Hypothalamus (tissue), 51 donors: ENCODE measurements at regions not wholly inside any gene's neighbourhood (a gene's known extent, or its start where the extent isn't known, plus 50 kb on each side); places are given as distances from the start of the nearest gene placed in this dataset.

Source experiments
- DNase-seq, 51 donors: peaks; one replicate each; lab custom pipeline; 2025; lab: John Stamatoyannopoulos, UW

DNA sequence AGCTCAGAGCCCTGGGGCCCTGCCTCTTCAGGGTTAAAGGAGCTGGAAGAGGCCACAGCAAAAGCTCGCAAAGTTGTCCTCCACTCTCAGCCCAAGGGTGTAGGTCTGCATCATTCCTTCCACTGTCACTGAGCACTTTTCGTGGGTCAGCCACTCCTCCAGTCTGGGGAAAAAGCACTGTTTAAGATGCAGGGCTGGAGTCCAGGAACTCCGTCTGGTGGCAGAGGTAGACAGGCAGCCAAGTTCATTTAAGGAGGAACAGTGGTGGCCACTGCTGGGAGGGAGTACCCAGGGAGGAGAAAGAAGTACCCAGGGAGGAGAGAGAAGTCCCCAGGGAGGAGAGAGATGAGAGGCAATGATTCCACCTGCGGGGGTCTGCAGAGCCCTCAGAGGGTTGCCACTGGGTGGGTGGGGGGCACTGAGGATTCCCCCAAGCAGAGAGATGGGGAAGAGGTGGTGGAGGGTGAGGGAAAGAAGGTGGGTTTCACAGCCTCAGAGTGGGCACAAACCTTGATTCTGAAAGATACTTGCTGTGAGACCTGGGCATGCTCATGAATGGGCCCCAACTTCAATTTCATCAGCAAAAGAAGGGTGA is 70.0 kb upstream of the B3GAT1 start:
- DNase-seq: peak in 2 of 51 donors; percentile 7 to 8

DNA sequence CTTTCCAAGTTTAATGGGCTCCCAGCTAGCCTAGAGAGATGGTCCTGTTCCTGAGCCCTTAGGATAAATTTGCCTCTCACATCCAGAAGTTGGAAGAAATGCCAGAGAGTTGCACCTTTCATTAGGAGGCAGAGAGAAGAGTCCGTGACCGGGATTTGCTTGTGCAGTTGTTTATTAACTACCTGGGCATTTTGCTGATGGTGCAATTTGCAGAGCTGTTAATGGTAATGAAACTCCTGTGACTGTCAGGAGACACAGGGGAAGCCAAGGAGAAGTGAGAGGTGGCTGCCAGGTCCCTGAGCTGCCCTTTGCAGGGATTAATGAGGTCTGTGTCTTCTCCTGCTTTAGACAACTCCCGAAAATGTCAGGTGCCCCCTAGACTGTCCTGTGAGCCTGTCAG is 69.1 kb upstream of the B3GAT1 start:
- no peak for DNase-seq

DNA sequence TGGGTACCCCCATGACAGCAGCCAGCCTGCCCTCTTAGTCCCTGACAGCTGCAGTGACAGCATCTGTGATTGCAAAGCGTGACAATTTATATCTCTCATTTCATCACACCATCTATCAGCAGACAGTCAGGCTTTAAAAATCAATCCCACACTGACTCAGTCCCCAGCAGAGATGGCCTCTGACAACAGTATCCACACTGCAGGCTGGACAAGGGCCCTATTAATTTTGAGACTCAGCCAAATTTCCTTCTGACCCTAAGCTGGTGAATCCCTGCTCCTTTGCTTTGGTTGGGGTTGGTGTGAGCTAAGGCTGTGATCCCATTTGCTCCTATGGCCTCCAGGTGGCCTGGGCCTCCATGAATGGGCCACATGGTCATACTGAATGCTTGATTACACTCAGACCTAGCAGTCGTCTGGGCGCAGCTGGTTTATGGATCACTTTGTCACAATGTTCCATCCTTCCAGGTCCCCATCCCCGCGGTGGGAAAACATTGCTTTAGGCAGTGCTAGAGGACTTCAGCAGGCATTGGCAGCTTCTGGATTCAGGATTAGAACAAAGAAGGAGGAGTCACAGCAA is 68.2 kb upstream of the B3GAT1 start:
- no peak for DNase-seq

DNA sequence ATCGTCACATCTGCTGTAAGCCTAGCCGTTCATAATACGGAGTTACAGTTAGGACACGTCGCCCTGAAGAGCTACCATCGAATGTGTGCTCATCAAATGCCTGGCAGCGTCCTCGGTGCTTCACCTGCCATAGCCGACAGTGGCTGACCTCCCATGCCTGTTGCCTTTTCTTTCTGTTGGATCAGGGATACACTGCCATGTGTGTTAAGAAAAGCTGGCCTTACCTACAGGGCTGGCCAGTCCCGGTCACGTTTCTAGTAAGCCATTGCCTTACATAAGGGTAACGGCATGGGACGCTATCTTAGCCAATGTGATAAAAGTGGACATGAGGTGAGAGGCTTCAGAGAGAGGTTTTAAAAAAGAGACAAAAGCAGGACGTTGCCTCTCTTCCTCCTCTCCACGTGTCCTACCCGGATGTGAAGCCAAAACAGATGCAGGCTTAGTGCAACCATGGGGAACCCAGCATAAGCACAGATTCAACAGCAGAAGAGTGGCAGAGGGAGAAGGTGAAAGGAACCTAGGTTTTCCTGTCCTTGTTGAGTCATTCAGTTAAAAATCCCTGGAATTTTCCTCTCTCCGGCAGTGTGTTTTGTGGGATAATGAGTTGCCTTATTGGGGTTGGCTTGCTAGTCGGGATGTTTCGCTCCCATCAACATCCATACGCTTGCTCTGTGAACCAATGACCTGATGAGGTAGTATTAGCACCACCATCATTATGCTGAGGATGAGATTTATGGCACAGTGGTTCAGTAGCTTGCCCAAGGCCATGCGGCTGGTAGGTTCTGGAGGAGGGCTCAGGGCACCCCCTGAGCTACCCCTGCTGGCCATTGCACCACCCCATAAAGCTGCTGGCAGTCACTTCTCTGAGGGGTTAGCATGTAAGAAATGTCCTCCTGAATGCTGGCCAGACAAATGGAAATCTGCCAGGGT is 67.4 kb upstream of the B3GAT1 start:
- DNase-seq: no peak

DNA sequence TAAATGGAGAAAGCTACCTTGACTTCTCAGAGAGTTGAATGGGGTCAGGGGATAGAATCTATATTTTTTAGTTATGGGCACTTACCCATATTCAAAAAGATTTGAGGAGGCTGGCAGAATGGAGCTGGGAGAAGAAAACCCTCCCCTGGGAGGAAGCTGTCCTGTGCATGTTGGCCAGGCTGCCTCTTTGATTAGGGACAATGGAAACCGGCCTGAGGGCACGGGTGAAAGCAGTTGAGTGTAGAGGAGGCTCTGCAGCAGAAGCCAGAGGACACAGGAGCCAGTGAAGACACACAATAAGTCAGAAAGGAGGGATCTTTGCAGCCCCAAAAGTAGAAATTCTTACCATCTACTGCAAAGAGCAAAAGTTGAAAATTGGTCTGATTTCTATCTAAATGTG is 66.6 kb upstream of the B3GAT1 start:
- DNase-seq: no peak

DNA sequence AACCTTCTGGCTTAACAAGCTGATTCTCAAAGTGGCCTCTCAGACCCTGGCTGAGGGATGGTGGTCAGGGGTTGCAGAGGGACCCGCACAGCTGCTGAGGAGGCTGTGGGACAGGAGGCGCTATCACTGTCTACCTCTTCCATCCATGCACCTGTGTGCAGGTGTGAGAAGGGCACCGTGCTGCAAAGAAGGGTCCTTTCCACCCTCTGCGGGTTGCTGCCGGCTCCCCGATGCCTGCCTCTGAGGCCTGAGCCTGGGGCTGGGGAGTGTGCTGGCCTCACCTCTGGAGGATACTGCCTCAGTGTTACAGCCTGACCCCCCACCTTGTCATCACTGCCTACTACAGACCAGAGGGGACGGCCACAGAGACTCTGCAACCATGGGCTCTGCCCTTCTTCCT is 66.1 kb upstream of the B3GAT1 start:
- DNase-seq: no peak

DNA sequence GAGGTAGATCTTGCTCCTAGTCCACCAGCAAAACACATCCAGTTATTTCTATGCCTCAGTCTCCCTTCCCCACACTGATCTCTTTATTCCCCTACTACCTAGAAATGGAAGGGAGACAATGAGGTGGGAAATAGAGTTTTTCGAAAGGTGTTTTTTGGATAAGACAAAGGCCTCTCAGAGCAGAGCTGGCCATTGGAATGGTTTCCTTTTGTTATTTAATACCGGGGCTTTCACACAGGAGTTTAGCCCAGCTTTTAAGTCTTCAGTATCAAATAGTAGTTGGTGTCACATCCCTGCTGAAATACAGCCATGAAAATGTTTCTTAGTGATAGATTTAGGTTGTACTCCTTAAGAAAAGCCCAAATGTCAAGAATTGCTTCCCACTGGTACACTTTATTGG is 65.4 kb upstream of the B3GAT1 start:
- DNase-seq: no peak

DNA sequence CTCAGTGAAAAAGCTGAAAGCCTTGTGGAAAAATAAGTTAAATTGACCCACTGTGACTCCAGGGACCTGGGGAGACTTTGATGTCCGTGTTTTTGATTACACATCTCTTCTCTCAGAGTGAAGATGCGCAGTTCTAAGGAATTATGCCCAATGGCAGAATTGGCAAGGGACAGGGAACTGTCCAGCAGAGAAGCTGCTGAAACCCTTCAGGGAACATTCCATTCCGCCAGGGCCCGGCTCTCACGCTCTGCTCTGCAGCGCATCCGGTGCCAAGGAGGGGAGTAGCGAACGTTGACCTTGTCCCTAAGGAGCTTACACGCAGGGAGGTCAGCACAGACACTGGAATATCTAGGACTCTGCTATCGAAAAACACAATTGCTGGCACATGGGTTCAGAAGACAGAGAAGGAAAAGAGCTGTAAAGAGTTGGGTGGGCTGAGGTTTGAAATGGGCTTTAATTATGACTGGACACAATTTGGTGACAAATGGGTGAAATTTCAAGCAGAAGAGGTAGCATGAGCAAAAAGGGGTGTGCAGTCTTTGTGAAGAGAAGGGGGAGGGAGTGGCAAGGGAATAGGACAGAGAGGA is 64.5 kb upstream of the B3GAT1 start:
- DNase-seq: peak in 3 of 51 donors; percentile 7 to 18 (median 16)

DNA sequence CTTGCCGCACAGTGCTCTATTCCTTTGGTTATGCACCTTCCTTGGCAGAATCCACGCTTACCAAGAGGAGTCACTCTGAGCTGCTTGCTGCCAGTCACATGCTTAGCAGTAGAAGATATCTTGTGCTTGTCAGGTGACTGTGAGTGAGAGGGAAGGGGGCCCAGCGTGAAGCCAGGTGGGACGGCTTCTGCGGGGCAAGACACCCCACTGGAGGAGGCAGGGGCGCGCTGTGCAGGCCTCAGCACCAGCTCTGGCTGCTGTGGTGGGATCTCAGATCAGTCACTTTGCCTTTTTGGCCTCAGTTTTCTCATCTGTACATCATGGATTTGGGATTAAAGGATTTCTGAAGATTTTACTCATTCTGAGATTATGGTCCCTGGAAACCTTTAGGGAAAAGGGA is 63.9 kb upstream of the B3GAT1 start:
- no peak for DNase-seq

DNA sequence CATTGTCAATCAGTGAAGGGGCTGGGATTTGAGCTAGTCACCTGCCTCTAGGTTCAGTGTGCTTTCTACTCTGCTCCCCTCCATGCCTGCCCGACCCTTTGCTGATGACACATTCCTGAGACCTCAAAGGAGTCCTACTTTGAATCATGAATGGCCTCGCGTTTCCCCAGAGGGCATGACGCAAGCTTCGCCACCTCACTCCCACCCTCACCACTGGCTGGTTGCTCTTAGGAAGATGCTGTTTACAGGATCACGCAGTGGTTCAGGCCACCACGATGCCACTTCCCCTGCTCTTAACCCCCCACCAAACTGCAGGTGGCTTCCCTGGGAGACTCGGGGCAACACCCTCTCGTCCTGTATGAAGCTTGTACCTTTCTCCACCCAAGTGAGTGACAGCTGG is 62.9 kb upstream of the B3GAT1 start:
- DNase-seq: no peak

DNA sequence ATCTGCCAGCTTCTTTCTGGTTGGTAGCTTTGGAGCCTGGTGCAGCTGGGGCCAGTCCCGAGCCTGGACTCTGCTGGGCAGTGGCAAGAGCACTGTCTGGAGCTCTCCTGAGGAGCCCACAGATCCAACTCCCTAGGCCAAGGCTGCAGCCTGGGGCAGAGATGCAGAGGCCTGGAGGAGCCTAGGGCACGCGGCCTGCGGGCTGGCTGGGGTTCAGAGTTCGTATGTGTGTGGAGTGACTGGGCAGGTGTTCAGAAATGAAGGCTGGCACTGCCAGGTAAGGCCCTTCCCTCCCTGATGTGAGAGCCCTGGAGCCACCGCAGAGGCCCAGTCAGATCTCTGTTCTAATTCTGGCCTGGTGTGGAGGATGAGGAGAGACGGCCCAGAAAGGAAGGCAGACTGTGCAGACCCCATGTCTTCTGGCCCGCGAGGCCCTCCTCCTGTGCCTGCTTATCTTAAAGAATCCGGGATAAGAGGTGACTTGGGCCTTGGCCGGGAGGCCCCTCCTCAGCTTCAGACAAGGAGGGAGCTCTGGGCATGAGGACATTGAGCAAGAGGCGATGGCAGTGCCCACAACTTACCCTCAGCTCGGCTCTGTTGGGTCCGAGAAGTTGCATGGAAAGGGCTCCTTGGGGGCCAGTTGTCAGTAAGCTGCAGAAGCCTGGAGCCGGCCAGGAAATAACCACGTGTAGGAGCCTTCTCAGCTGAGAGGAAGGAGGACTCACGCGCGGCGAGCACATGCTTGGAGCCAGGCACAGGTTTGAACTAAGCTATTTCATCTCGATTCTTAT is 62.2 kb upstream of the B3GAT1 start:
- no peak for DNase-seq

DNA sequence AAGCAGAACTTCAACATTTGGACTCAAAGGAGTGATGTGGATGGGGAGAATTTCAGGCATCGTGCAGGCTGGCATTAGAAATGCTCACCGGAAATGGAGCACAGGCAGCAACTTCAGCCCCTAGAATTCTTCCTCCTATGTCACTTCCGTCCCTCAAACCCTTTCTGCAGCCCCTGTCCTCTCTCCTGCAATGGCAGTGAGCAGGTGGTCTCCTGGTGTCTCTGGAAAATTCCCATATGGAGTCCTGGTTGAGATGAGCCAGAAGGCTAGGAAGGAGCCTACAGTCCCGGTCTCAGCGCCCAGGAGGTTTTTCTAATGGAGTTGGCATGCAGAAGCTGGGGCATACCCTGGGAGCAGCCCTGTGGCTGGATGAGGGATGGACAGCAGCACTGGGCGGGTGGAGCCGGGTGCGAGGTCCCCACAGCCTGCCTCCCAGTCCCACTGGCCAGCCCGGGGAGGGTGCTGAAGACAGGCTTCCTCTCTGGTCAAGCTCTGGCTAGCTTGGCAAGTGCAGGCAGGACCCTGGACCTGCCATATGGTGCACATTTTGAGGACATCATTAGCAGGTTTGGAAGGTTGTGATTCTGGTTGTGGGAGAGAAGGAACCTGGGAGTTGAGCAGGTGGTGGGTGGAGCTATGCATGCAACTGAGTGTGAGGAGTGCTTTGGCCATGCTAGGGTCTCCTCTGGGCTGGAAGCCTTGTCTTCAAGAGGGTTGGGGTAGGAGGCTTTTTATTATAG is 59.8 kb upstream of the B3GAT1 start:
- no peak for DNase-seq

DNA sequence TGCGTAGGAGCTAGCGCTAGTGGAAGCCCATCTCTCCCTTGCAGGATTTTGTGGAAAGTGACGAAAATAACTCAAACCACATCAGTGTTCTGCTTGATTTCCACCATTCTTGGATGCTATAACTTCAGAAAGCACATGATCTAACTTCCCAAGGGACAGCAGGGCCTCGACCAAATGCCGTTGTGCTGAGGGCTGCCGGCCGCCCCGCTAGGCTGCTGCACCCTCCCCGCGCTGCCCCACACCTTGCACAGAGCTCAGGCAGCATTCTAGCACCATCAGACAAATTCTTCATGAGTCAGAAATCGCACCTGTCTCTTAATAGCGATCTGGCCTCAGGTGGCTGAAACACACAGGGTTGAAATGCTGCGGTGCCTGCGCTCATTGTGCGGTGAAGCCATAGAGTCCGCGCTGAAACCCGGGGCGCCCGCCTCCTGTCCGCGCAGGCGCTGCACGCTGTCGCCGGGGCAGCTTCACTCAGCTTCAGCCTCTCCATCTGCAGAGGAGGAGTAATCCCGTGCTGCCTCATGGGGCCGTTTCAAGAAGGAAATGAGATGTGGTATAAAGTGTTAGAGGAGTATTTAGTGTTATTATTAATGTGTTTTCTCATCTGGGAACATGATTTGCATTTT is 59.2 kb upstream of the B3GAT1 start:
- DNase-seq: peak in 32 of 51 donors; percentile 7 to 64 (median 37)

DNA sequence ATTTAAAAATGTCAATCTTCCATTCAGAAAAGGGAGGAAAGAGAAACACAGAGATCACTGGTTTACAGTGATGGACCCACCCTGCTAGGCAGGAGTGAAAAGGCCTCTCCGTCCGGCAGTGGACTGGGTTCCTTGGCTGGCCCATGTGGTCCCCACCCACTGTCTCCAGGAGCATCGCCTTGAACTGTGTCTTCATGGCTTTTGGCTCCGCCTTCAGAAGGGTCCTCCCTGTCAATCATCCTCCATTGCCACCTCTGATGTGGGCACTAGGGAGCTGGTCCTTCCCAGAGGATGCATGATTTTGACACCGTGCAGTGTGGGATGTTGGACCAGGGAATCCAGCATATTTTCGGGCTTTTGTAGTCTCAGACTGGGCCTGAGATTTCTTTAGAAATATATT is 58.2 kb upstream of the B3GAT1 start:
- DNase-seq: no peak

DNA sequence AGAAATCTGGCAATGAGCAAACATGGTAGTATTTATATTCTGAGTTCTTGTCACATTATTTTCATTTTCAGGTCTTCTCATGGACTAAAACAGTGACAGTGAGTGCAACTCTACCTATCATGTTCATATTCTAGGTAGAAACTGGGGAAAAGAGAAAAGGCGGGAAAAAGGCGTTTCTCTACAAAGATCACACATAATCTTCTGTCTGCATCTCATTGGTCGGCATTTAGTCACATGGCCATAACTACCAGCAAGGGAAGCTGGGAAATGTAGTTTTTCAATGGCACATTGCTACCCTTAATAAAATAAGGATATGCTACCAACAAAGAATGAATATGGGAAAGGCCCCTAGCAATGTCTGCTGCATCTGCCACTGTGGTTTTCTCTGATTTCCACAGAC is 57.6 kb upstream of the B3GAT1 start:
- DNase-seq: peak in 1 of 51 donors; percentile 11

DNA sequence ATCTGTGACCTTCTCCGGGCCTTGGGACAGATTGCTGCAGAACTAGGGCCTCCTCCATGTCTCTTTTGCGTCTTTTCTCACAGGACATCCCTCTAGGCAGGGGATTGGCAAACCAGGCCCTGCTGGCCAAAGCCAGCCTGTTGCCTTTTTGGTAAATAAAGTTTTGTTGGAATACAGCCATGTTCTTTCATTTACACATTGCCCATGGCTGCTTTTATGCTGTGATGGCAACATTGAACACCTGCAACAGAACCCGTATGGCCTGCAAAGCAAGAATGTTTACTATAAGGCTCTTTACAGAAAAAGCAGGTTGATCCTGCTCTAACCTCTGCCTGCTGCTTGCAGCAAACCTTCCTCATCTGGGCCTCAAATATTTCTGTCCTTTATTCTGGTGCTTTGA is 56.8 kb upstream of the B3GAT1 start:
- DNase-seq: no peak

DNA sequence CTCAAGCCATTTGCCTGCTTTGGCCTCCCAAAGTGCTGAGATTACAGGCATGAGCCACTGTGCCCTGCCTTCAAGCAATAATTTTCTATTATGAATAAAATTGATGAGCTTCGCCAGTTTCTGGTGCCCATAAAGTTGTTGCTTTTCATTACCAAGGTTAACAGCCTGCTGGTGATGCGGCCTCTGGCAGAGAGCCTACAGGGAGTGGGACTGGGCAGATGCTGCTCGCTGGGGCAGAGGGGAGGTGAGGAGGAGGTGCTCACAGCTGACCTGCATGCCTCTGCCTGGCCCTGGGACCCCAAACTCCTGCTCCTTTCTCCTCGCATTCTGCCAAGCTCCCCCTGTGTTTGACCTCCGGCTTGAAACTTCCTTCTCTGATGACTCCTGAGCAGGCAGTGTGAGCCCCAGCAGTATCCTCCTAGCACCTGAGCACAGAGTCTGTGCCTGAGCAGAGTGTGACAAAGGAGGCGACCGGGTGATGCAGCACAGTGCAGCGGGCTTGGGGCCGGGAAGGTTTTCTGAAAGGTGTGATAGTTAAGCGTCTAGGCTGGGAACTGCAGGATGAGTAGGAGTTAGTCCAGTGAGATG is 56.1 kb upstream of the B3GAT1 start:
- DNase-seq: no peak

DNA sequence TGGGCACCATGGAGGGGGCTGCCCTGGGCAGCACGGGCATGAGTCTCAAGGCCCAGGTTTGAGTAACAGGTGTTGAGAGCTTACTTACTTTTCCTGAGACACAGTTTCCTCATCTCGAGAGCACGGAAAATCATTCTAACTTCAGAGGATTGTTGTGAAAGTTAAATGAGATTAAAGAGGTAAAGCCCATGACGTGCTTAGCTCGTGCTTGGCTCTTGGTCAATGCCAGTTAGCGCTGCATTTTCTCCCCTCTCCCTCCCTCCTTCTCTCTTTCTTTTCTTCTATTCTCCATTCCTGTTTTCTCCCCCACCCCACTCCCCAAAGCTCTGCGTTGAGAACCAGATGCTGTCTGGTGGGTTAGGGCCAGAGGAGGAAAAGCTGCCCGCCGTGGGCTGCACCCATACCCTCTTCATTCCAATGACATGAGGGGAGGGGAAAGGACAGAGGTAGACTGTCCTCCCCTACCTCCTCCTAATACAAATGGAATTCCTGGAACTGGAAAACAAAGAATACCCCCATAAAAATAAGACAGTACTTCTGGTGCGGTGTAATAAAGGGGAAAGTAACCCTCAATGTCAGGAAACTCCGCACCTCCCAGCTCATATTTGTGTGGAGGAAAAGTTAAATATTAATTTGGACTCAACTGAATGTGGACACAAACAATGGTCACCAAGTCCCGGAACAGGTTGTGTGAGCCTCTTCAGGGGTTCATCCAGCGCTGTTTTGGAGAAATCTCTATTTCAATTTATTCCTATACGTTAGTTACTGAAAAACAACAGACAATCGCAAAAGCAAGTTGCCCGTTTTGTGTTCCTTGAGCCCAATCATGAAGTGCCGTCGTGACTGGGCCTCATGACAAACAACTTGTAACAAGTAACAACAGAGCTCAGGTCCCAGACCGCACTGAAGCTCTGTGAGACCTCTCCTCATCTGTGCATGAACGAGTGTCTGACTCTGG is 54.8 kb upstream of the B3GAT1 start:
- DNase-seq: no peak
